ENCODE measurements at regions not wholly inside any gene's neighbourhood (a gene's known extent, or its start where the extent isn't known, plus 50 kb on each side); places are given as distances from the start of the nearest gene placed in this dataset.
"Not testable (repeated sequence)": the region's sequence is repeated elsewhere in the genome, so short reads cannot be mapped to it uniquely, and the experiment has no call there.

DNA sequence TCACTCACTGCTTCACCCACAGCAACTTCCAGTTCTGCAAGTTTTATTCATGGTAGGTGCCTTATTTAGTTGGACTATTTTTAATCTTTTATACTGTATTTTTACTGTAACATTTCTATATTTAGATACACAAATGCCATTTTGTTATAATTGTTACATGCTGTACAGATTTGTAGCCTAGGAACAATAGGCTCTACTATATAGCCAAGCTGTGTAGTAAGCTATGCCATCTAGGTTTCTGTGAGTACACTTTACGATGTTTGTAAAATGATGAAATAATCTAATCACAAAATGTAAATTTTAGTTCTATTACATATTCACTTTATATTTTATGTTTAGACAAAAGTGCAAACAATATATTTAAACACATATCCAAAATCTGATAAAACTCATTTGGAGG lies 1187.8 kb downstream of the TECRL start:
- DNase-seq: no peak

DNA sequence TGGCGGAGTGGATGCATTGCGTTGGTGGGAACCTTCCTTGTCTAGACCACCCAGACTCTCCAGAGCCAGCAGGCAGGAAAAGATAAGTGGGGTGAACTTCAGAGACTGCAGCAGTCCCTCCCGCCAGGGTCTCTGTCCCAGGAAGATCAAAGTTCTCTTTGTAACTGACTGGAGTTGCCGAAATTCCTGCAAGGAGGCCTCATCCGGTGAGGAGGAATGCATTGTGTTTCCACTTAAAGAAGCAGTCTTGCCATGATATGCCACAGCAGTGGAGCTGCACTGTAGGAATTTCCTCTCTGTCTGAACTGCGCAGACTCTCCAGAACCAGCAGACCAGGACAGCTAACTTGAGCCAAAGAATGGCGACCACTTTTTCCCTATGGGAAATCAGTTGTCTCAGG lies 1190.4 kb downstream of the TECRL start:
- no peak for DNase-seq

DNA sequence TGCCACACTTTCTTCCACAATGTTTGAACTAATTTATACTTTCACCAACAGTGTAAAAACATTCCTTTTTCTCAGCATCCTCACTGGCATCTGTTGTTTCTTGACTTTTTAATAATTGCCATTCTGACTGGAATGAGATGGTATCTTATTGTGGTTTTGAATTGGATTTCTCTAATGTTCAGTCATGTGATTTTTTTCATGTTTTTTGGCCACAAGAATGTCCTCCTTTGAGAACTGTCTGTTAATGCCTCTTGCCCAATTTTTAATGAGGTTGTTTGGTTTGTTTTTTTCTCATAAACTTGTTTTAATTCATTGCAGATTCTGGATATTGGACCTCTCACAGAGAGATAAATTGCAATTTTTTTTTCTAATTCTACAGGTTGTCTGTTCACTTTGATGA lies 1195.2 kb downstream of the TECRL start:
- no peak for DNase-seq

DNA sequence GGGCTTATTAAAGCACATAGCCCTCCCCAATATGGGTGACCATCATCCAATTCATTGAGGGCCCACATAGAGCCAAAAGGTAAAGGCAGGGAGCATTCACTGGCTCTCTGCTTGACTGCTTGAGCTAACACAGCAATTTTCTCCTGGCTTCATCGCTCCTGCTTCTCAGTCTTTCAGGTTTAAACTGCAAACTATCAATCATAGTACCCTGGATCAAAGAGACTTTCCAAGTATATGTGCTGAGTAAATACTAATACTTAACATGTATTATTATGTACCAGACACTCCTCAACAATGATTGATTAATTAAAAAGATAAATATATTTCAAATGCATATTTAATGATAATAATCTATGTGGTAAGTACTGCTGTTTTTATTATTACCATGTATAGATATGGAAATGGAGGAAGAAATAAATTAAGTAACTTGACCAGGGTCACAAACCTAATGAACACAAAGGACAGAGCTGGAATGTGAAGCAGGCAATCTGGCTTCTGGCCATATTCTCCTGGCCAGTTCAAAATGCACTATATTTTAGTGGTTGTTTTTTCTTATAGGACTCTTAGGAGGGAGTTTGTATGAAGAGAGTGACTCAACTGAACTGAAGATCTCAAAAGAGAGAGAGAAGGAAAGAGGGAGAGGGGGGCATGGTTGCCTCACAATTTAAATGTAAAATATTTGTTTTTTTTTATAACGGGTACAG lies 1197.3 kb downstream of the TECRL start:
- DNase-seq: no peak

DNA sequence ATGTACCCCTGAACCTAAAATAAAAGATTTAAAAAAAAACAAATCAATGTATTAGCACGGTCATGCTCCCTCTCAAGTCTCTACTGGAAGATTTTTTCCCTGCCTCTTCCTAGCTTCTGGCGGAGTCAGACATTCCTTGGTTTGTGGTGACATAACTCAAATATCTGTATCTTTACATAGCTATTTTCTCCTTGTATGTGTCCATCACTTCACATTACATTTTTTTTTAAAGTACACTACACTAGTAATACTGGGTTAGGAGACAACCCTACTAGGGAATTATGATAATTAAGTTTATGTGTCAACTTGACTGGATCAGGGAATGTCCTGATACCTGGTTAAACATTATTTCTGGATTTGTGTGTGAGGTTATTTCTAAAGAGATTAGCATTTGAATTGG lies 1197.9 kb downstream of the TECRL start:
- DNase-seq: no peak

DNA sequence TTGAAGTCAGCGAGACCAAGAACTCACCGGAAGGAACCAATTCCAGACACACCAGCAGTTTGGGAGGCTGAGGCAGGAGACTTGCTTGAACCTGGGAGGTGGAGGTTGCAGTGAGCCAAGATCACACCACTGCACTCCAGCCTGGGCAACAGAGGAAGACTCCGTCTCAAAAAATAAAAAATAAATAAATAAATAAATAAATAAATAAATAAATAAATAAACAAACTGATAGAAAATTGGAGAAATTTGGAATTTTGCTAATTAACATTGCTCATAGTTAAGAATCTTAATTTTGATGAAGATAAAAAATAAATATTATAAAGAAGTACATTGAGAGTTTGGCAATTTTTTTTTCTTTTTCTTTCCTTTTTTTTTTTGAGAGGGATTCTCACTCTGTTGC lies 1216.2 kb downstream of the TECRL start:
- not testable (repeated sequence) for DNase-seq

DNA sequence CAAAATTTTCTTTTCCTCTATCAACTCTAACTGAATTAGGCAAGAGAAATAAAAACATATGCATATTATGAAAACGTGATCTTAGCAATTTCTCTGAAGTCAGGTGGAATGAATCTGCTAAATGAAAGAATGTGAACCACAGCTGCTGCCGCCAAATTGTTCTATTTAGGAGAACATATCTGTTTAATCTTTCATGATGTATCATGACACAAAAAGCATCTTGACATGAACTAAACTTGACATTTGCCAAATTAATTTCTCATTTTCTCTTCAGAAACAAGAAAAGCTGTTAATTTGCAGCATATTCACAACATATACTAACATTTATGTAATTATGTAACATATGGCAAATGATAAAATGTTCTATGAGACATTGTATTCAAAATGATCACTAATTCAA lies 1237.9 kb downstream of the TECRL start:
- no peak for DNase-seq

DNA sequence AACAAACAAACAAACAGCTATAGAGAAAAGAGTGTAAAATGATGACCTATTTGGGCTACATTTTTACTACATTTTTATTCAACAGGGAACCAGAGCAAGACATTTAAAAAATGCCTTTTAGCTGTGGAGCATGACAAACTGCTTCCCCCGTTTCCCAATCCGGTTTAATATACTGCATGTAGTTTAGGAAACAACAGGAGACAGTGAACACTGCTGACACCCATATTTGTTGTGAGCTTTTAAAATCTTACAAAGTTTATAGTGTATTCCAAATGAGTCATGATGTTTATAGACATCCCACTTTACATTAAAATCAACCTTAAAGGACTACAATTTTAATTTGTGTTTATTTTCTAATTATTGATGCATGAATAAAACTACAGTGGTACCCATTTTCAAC lies 1238.3 kb downstream of the TECRL start:
- no peak for DNase-seq

DNA sequence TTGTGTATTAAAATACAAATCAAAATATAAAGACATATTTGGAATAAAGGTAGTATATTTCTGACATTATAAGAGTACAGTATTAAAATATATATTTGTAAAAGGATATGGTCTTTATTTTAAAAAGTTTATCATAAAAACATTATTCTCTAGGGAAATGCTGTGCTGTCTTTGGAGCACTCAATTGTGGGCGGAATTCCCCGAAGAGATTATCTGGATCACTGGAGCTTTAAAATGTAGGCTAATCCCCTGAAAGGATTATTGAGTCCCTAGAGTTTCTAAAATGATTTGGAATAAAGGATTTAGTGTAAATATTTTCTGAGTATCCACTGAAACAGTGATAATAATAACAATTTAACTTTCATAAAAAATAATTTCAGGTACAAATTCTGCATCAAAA lies 1239.4 kb downstream of the TECRL start:
- no peak for DNase-seq

DNA sequence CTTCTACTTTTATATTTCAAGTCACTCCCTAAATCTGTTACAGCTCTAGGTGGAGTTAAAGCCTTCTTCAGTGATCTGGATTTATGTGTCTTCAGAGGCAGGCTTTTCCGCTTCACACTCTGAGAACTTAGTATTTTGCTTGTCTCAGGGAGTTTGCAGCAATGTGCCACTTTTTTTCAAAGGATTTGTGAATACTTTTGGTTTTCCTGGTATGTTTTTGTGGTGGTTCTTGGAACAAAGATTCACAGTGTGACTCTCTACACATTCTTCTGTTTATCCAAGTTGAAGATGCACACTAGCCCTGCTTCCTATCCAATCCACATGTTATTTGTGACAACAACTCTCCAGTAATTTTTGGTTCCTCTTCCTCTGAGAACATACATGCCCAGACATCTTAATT lies 1253.7 kb downstream of the TECRL start:
- DNase-seq: no peak

DNA sequence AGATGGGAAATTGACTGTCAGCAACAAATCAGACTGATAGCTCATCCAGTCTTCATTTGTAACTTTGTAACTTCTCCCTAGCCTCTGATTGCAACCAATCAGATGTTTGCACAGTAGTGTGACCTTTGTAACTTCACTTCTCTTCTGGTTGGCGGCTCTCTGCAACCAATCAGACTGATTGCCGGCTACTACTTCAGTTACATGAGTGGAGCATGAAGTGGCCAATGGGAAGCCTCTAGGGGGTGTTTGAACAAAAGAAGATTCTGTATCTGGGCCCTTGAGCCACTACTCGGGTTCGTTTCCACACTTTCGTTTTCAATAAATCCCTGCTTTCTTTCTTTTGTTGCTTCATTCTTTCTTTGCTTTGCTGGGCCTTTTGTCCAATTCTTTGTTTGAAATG lies 1285.8 kb downstream of the TECRL start:
- DNase-seq: no peak

DNA sequence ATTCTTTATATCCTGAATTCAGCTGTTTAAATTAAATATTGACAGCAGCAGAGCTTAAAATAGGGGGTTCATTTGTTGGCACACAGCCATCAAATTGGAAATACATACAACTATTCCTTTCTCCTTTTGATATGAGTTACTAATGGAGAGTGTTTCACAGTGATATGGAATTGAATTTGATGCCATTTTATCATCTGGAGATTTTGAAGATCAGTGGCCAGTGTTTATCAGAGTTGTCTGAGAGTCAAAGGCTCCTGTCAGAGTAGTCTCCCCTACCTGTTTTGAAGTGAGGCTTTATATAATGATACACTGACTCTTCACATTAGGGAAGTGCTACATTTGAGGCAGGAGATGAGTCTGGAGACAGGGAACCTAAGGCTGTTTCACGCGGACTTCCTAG lies 1286.3 kb downstream of the TECRL start:
- no peak for DNase-seq

DNA sequence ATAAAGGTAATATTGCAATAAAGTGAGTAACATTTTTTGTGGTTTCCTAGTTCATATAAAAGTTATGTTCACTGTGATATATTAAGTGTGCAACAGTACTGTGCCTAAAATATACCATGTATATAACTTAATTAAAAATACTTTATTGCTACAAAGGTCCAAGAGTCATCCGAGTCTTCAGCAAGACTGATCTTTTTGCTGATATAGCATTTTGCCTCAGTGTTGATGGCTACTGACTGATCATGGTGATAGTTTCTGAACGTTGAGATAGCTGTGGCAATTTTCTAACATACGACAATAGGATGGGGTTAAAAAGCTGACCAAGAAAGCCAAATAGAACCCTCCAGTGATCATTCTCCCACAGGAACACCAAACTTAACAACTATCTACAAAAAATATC lies 1302.7 kb downstream of the TECRL start:
- DNase-seq: no peak

DNA sequence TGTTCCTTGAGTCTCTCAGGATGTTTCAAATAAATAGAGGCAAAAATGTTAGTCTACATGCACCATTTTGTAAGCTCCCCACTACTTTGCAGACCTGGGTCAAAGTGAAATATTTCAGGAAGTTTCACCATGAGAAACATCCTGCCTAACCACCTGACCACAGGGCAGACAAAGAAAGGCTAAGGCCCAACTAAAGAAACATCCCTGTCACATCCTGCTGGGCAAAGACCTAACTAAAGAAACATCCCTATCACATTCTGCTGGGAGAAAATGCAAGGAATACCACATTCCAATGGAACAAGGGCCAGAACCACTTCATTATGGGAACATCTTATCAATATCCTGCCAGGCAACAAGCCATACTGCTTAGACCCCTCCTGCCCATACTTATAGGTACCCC lies 1303.4 kb downstream of the TECRL start:
- DNase-seq: no peak

DNA sequence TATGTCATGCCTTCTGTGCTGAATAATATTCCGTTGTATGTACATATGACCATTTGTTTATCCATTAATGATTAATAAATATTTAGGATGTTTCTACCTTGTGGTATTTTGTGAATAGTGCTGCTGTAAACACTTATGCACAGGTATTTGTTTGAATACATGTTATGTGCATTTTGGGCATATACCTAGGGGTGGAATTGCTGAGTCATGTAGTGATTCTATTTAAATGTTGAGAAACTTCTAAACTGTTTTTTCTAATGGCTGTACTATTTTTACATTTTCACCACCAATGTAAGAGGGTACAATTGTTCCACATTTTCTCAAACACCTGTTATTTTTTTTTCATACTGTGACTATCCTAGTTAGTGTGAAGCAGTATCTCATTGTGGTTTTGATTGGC lies 1318.6 kb downstream of the TECRL start:
- DNase-seq: no peak

DNA sequence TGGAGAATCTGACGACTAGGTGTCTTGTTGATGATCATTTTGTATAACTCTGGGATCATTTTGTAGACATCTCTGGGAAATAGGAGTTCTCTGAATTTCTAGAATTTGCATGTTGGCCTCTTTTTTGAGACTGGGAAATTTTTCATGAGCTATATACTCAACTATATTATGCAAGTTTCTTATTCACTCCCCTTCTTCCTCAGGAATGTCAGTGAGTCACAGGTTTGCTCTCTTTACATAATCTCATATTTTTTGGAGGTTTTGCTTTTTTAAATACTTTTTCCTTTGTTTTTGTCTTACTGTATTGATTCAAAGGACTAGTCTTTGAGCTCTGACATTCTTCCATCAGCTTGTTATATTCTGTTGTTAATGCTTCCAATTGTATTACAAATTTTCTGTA lies 1324.2 kb downstream of the TECRL start:
- no peak for DNase-seq

DNA sequence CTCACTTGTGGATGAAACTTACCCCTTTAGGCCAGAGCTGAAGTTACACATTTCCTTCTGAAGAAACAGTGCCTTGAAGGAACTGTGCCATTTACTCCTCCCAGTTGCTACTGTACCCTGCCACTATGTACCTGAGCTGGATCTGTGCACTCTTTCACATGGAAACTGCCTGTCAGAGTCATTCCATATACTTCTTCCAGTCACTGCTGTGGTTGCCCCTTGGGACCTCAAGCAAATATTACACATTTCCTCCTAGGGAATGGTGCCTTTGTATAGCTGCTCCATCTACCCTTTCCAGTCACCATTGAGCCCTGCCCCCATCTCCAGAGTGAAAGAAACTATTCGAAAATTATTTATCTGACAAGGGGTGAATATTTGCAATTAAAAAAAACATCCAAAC lies 1328.3 kb downstream of the TECRL start:
- no peak for DNase-seq

DNA sequence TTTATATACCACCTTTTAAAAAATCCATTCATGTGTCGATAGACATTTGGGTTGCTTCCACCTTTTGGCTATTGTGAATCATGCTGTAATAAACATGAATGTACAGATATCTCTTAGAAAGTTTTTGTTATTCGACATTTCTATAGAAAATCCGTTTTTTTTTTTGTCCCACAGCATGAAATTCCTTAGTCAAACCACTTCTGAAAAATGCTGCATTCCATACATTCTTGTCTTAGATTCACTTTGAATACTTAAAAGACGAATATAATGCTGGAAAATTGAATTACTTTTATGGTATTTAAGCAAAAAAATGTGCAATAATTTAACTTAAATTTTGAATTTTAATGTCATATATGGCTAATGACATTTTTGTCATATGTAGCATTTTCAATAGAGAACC lies 1345.5 kb downstream of the TECRL start:
- no peak for DNase-seq

DNA sequence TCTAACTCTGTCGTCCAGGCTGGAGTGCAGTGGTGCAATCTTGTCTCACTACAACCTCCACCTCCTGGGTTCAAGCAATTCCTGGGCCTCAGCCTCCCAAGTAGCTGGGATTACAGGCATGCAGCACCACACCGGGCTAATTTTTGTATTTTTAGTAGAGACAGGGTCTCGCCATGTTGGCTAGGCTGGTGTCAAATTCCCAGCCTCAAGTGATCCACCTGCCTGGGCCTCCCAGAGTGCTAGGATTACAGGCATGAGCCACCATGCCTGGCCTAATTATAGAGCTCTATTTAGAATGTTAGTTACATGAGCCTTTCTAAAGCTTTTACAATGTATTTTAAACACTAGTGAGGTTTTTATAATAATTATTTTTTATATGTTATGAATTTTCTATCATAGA lies 1346.4 kb downstream of the TECRL start:
- not testable (repeated sequence) for DNase-seq

DNA sequence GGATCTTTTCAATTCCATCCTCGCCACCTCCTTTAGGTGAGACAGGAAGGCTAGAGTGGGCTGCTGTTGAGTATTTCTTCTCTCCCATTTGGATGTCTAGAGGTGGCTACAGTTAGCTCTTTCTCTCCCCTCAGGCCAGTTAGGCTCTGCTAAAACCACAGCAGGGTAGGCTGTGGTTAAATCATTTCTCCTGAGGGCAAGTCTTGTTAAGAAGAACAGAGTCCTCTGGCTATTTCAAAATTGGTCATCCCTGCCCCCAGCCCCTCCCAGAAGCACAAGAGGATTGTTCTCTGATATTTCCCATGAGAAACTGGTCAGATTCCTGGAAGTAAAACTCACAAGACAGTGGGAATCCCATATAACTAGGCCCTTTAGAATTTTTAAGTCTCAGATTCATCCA lies 1359.5 kb downstream of the TECRL start:
- no peak for DNase-seq

DNA sequence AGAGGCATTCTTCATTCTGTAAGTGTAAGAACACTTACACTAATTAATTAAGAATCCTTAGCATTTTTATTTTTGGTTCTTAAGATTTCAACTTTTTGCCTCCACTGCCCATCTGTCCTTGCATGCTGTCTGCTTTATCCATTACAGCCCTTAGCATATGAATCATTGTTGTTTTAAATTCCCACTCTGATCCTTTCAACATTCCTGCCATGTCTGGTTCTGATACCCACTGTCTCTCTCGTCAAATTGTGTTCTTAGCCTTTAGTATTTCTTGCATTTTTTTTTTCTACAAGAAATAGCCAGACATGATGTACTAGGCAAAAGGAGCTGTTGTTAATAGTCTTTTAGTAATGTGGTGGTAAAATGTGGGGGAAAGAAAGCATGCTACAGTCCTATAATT lies 1360.0 kb downstream of the TECRL start:
- DNase-seq: no peak

DNA sequence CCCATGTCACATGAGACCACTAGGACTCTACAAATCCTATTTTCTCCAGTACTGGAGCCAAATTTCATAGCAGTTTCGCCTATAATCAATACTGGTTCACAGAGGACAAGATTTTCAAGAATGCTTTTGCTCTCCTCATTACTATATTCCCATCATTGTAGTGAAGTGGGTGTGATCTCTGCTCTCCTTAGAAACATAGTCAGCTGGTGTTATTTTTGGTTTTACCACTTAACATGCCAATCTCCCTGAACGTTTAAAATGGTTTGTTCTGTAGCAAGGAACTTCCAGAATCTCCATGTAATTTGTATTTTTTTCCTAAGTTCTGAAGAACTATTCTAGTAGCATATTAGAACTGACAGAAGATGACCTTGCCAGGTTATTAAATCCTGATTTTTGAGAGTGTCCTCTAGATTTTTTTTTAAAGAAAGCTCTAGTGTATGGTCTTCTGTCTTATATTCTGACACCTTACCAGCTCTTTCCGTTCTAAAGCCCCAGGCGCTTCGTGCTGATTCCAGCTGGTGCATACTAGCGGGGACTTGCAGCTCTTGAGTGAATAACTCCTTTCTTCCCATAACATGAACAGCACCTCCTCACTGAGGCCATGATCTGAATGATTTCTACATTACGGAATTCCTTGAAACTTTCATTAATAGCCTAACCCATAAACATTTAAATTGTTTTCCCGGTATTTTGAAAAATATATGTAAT lies 1372.9 kb downstream of the TECRL start:
- DNase-seq: no peak

DNA sequence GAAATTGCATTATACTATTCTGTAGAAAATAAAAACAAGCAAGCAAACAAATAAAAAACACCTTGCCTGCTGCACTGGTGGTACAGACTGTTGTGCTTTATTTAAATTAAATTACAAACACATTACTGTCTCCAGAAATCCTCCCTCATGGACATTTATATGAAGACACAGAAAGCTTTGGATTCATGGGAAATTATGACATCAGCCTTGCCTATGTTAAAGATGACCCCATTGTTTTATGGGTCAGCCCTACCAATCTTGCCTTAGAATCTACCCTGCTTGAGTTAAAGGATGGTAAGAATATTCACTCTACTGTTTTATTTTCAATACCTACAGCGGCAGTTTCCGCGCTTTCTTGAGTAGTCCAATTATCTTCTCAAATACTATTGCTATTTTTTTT lies 1379.9 kb downstream of the TECRL start:
- DNase-seq: no peak

DNA sequence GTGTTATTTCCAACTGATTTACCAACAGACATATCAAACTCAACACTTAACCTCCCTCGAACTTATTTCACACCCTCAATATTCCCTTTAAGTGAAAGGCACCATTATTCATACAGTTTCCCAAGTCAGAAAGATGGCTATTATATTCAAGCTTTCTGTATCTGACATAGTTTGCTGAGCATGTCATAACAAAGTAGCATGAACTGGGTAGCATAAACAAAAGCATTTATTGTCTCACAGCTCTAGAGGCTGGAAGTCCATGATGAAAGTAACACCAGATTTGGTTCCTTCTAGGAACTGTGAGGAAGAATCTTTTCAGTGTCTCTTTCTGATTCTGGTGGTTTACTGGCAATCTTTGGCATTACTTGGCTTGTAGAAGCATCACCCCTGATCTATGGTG lies 1388.6 kb downstream of the TECRL start:
- DNase-seq: no peak

DNA sequence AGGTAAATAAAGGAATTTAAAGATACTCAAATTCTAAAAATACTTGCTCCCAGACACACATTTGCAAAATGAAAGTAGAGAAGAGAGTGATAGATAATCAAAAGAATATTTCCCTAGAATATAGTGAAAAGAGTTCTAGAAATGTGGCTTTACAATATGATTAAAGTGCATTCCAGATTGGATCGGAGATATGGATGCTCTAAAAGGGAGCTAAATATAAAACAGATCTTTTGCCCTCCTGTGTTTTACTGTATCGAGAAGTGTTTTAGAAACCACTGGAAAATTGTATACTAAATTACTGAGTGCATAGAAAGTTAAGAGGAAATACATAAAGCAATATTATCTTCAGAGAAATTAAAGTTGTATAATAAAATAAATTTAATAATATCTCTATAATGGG lies 1392.0 kb downstream of the TECRL start:
- no peak for DNase-seq
